CD4-positive, alpha-beta T cell treated with Interferon gamma for 1 hour (primary cell): ENCODE measurements at regions not wholly inside any gene's neighbourhood (a gene's known extent, or its start where the extent isn't known, plus 50 kb on each side); places are given as distances from the start of the nearest gene placed in this dataset.

Experiments
- DNase-seq: peaks from one replicate; pipeline ENCODE4 v3.0.0-alpha.2; 2020

DNA sequence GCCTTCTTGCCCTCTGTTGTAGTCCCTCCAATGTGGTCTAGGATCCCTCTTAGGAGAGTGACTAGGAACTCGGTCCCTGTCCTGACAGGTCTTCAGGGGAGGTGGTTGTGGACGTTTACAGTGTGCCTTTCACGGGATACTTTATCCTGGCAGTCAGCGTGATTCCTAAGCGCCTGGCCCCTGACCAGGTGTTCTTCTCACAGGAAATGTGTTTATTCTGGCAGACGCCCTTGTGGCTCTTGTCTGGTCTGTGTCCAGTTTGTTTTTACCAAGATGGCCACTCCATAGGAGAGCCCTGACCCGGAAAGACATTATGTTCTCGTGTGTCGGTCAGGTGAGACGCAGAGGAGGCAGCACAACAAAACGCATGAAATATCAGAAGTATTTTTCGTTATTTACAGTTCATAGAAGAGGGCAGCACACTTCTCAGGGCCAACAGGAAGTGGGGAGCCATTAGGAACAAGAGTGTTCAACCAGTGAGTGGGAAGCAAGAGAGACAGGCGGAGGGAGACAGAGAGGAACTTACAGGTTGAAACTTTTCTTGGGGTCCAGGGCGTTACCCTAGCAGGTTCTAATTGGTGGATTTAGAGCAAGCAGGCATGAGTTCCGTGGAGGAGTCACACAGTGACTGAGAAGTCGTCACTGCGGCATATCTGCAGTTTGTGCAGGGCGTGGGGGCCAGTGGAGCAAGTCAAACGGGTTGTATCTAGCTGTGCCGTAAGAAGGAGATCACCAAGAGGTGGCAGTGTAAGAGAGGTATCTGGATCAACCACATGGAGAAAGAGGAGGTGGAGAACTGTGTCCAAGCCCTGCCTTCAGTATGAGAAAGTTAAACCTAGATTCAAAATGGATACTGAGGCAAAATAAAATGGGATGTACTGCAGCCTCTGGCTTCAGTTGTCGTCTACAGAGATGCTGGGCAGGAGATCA lies 412.9 kb downstream of the ZSWIM6 start:
- no peak for DNase-seq

- no peak for DNase-seq
These were observed 414.9 kb downstream of the ZSWIM6 start for GRCh38 chr5:61746831-61747575.

DNA sequence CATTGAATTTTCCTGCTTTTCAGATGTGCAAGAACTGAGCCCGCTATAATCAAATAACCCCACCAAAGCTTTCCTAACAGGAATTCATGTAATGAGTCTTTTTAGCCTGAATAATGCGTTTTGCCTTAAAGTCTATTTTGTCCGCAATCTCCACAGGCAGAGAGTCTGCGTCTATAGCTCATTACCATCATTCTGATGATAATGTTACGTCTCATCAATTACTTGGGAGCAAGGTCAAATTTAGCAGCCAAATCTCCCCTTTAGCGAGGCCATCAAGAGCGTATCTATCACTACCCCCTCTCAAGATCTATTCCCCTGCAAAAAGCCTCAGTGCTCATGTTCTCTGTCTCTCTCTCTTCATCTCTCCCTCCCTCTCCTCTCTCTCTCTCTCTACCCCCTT lies 416.1 kb downstream of the ZSWIM6 start:
- no peak for DNase-seq

DNA sequence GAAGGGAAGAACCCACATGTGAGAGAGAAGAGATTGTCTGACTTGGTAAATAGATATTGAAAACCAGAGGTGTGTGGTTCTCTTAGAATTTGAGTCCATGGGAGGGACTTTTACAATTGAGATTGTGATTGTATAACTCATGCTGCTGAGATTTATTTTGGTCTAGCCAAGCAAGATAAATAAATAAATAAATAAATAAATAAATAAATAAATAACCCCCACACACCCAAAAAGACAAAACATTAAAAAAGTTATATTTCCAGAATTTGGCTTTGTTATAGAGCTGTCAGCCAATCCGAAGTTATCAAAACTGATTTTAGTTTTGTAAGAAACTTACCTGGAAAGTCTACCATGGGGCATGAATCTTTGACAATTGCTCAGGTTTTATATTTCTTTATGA lies 416.6 kb downstream of the ZSWIM6 start:
- no peak for DNase-seq

DNA sequence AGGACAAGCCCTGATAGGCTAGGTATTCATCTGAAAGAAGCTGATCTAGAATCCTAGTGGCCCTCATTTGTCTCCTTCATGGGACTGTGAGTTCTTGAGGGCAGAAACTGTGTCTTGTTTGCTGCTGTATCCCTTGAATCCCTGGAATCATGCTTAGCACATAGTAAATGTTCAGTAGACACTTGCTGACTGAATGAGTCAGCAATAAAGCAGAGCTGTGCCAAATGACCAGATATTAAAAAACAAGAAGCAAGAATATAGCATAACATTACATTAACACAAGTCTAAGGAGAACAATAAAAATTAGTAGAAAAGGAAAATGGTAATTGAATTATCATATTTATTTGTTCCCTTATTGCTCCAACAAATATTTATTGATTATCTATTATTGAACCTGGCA lies 420.5 kb downstream of the ZSWIM6 start:
- DNase-seq = no peak

GRCh38 chr5:61754792-61755191 lies 422.7 kb downstream of the ZSWIM6 start:
- no peak for DNase-seq

GRCh38 chr5:61755726-61756222 lies 423.7 kb downstream of the ZSWIM6 start:
- no peak for DNase-seq

GRCh38 chr5:61758711-61759110 lies 426.7 kb downstream of the ZSWIM6 start:
- DNase-seq = no peak

GRCh38 chr5:61765471-61765870 lies 433.4 kb downstream of the ZSWIM6 start:
- DNase-seq = no peak

GRCh38 chr5:61766141-61766540 lies 434.1 kb downstream of the ZSWIM6 start:
- DNase-seq = no peak

- DNase-seq = no peak
These were observed 435.4 kb downstream of the ZSWIM6 start for GRCh38 chr5:61767231-61768080.

DNA sequence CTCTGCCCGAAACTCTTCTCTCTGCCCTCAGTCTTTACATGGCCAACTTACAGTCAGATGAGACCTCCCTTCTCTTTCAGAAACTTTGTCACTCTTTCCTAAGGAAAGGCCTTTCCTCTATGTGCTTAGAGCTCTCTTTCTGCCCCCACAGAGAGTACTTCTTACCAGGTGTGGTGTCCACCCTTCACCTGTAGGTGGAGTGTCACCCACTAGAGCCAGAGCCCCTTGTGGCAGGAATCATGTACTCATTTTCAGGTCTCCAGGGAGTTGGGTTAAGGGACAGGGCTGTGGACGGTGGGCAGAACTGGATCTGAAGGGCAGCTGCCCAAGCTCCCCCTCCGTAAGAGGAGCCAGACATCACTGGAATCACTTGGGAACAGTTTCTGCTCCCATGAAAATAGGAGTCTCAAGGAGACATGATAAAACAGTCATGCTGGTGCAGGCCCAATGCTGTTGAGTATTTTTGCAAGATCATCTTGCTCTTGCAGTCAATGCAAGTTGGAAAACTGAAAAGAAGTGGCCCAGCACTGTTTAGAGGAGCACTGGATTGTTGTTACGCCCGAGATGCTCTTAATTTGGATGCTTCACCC lies 436.7 kb downstream of the ZSWIM6 start:
- DNase-seq = no peak

DNA sequence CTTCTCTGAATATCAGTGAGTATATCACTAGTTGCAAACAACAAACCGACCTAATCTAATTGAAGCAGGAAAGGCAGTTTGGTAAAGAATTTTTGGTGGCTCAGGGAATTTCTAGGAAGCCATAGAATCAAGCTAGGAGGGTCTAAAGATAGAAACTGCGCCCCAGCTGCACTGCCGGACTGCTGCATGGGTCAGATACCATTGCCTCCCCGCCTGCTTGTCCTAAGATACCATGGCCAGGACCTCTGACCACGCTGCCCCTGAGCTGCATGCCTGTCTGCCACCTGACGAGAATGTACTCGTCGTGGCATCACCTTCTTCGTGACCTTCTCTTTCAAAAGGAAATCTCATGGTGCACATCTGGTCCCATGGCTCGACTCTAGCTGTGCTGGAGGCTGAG lies 439.0 kb downstream of the ZSWIM6 start:
- no peak for DNase-seq

DNA sequence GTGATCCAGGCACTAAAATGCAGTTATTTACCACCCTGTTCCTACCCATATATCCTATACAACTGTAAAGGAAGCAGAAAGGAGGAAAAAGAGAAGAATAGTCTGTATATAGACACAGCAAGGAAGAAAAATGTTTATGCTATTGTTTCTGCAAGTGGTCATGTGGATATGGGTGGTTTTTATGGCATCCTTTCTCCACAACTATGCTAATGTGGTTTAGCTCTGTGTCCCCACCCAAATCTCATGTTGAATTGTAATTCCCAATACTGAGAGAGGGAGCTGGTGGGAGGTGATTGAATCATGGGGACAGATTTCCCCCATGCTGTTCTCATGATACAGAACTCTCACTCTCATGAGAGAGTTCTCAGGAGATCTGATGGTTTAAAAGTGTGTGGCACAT lies 439.8 kb downstream of the ZSWIM6 start:
- no peak for DNase-seq

GRCh38 chr5:61775901-61776300 lies 443.8 kb downstream of the ZSWIM6 start:
- DNase-seq = no peak

DNA sequence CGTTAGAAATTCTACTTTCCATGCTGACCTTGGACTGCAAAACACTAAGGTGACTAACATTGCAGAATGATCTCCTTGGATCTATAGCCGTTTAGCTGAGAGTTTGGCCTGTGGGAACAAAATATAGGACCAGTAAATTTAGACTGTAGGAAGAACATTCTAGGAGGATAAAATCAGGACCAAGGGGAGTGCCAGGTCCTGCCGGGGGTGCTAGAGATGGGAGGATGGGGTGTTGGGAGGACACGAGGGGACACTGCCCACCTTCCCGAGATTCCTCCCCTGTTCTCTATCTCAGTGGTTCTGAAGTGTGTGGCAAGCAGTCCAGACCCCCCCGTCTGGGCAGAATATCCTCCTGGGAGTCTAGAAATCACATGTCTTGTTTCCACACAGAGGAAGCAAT lies 445.2 kb downstream of the ZSWIM6 start:
- DNase-seq = no peak

DNA sequence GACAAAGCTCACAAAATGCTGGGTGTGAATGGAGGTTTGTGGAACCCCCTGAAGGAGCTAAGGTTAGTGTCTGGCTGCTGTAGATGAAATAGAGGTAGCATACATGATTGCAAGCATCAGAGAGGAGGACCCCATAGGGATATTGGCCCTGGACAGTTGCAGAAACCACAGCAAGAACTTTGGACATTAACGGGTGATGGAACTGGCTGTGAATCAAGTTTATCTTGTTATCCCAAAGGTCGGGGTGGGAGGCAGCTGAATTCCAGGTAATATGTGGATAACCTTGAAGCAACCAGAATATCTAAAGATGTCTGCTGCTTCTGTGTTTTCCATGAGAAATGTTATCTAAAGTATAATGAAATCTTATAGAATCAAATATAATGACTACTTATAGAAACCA lies 447.7 kb downstream of the ZSWIM6 start:
- DNase-seq = no peak

- no peak for DNase-seq
These were observed 451.4 kb downstream of the ZSWIM6 start for GRCh38 chr5:61783481-61783880.

DNA sequence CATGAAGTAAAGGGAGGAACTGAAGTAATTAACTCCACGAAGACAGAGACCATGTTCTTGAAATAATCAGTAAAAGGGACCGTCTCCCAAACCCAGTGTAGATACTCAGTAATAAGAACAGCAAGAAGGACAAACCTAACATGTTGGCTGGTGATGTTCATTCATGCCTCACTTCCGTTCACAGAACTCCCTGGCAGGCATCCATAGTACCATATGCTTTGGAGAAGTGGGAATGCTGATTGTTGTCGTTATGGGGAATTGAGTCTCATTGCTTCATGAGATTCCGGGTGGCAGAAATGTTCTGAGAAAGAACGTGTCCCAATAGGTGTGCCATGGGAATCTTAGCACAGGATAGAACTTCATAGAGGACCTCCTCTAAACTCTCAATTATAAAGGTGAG lies 452.3 kb downstream of the ZSWIM6 start:
- no peak for DNase-seq

GRCh38 chr5:61788548-61788947 lies 456.5 kb downstream of the ZSWIM6 start:
- DNase-seq = no peak

DNA sequence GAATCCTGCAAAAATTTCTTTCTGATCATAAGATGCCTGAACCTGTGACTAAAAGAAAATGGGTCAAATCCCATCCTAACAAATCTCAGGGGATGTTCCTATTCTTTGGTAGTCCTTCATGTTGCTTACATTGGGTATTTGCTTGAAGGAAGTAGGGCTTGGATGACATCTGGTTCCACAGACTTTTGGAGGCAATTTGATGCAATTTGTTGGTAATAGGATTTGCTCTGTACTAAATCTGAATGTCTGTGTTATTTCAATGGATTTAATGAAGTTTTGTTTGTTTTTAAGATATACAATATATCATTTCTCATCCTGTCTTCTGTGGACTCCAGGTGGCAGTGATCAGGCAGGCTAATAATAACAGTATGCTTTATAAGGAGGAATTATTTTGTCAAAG lies 457.9 kb downstream of the ZSWIM6 start:
- DNase-seq = no peak

GRCh38 chr5:61790678-61791077 lies 458.6 kb downstream of the ZSWIM6 start:
- DNase-seq = no peak

DNA sequence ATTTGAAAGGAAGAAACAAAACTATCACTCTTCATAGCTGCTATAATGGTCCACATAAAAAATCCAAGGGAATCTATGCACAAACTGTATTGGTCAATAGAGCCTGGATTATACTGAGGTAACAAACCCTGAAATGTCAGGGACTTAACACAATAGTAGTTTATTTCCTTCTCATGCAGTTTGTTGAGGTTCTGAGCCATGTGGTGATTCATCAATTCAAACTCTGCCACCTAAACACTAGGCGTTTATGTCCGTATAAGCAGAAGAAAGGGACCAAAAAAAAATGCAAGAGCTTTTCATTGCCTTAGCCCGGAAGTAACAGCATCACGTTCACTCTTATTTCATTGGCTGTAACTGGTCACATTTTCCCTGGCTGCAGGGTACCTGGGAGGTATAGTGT lies 464.7 kb downstream of the ZSWIM6 start:
- DNase-seq = no peak
